ENCODE measurements at regions not wholly inside any gene's neighbourhood (a gene's known extent, or its start where the extent isn't known, plus 50 kb on each side); places are given as distances from the start of the nearest gene placed in this dataset.
"Not testable (repeated sequence)": the region's sequence is repeated elsewhere in the genome, so short reads cannot be mapped to it uniquely, and the experiment has no call there.

DNA sequence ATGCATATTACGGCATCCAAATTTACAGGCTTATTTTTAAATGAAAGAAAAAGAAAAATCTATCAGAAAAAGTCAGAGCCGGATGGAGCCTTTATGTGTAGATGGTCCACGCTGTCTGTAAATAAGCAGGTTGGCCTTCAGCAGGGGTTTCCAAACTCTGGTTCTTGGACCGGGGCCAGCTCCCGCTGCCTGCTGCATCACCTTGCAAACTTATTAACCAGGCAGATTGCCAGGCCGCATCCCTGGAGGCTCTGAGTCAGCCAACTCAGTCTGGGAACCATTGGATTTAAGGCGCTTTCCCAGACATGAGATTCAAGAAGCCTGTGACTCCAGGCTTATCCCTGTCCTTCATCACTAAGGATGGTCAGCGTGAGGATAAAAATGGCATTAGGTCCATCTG is 212.4 kb downstream of the OPA1 start:
- DNase-seq: no peak

DNA sequence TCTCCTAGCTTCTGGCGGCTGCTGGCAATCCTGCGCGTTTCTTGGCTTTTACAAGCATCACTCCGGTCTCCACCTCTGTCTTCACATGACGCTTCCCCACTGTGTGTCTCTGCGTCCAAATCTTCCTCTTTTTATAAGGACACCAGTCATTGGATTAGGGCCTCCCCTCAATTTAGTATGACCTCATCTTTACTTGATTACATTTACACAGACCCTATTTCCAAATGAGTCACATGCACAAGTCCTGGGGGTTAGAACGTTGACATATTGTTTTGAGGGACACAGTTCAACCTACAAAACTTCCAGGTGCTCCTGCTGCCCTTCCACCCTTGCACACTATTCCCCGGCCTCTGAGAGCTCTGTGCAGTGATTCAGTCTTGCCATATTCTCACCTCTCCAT is 215.3 kb downstream of the OPA1 start:
- DNase-seq: no peak

DNA sequence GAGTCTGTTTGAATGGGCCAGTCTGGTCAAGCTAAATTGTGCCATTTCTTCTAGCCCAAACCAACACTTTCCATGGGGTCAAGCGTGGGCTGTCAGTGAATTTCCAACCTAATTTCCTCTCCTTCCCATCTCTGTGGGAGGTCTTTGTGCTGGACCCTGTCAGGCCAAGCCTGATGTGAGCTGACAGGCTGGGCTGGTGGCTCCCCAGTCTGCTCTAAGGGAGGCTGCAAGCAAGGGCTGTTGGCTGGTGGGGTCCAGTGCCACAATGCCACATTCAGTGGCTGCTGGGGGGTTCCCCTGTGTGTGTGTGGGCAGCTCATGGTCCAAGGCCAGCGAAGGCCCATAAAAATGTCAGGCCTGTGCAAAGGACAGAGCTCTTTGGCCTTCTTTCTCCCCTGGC is 216.1 kb downstream of the OPA1 start:
- no peak for DNase-seq

DNA sequence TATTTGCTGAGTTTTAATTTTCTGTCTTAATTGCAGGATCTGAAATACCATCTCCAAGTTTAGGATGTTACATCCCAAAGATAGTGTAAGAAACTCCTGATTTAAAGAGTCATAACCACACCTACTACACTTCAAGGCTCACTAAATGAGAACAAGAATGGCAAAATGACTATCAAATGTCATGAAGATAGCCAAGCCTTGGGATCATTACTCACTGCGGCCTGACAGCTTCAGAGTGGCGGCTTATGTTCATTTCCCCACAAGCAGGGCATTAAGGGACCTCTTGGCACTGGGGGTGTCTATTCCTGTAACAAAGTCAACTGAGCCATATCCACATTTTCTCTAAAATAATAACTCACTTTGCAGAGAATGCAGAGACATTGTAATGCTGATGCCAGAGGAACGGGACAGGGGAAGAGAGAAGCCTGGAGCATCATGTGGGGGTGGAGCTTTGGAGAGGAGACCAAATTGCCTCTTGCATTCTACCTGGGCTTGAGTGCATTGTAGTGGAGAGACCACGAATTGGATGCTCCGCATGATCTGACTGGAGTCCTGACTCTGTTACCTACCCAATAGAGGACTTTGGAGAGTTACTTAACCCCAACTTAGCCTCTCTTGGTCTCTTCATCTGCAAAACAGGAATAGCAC is 219.2 kb downstream of the OPA1 start:
- DNase-seq: no peak

GRCh38 chr3:193812791-193813500 is 219.9 kb downstream of the OPA1 start:
- DNase-seq: no peak

DNA sequence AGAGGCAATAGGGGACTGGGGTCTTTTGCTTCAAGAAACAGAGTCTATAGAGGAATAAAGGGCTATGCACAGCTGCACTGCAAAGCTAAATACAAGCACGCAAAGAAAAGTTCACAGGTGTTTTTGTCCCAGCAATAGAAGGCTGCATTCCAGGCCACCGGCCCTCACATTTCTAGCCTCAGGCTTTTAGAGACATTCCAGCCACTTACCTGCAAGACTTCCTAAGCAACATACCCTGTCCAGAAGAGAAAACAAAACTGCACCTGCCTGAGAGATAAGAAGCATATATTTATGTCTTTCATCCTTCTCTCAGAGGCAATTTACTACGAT is 220.5 kb downstream of the OPA1 start:
- DNase-seq: no peak

DNA sequence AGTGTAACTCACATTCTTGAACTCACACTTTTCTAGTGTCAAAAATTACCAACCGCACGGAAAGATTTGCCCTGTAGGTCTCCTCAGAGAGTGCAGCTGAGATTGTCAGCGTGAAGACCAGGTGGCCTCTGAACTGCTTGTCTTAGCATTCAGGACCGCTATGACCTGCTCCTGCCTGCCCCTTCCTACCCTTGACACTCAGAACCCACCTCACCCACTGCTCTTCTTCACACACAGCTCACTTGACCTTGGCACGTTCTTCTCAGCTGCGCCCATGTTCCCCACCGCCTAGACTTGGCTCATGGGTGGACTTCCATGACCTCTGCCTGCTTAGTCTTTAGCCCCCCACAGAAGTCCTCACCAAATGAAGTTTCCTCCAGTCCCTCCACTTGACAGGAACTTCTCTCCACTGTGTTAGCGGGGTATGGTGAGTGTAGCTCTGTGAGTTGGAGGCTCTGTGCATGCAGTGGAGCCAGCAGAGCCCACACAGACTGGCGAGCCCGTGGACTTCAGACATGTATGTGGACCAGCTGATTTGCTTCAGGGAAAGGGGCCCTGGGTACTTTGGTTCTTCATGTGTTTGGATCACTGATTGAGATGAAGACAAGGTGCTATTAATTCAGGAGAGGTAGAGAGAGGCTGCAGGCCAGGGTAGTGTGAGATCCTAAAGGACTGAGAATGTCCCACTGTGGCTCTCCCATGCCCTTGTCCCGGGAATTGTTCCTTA is 221.3 kb downstream of the OPA1 start:
- DNase-seq: no peak

GRCh38 chr3:193815246-193816027 is 222.4 kb downstream of the OPA1 start:
- no peak for DNase-seq

DNA sequence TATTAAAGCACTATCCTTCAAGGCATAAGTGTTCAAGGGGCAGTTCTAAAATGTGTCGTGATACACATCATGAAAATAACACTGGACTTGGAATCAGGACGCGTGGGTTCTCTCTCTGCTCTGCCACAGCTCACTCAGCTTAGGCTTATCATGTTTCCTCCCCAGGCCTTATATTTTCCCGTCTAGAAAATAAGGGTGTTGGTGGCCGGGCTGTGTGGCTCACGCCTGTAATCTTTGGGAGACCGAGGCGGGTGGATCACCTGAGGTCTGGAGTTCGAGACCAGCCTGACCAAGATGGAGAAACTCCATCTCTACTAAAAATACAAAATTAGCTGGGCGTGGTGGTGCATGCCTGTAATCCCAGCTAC is 223.0 kb downstream of the OPA1 start:
- DNase-seq: no peak

DNA sequence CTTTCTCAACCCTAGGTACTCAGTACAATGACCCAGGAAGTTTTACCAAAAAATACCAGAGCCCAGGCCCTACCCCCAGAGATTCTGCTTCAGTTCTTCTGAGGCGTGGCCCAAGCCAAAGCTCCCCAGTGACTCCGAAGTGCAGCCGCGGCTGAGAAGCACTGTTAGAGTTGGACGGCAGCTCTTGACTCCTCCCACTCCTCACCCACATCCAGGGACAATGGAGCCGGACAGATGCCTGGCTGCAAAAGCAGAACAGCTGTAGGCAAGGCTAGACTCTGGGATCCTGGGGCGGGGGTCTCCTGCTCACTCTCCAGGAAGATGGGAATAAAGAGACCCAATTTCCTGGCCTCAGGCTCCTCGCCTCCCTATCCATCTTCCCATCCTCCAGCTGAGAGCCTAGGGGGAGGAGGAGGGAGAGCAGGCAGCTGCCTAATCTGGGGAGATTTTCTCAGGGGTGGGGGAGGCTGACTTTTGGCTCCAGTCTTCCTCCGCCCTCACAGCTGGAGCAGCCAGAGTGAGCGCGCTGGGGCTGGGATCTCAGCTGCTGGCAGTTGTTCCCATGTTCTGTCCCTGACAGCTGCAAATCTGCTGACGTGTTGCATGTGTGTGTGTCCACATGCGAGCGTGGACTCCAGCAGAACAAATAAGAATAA is 223.8 kb downstream of the OPA1 start:
- no peak for DNase-seq

DNA sequence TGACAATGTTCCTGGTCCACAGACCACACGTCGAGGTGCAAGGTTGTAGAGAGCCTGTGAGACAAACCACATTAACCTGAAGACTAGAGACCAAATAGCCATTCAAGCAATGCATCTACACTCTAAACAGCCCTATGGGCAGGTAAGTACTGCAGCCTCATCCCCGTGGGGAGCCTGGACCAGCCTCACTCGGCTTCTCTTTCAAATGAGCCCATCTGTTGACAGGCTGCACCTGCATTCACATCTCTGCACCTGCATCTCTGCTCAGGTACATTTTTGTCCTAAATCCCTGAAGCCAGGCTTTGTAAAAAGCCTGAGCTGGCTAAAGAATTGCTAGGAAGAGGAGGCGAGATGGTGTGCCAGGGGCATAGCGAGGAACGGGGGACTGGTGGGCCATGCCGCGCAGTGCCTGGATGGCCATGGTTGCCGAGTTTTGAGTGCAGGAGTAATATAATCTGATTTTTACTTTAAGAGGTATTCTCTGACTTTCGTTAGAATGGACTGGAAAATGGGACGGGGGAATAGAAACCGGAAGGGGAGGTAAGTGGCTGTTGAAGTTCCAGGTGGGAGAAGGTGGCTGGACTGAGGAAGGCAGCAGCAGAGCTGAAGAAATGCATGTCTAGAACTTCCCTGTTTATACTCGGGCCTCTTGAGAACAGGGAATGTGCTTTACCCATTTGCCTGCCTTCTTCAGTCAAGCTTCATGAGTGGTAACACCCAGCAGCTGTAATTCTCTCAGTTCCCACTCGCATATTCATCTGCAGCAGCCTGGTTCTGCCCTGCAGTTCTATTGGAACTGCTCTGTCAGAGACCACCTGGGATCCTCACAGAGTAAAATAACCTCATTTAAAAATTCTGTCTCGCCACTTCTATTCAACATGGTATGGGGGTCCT is 226.4 kb downstream of the OPA1 start:
- DNase-seq: no peak

DNA sequence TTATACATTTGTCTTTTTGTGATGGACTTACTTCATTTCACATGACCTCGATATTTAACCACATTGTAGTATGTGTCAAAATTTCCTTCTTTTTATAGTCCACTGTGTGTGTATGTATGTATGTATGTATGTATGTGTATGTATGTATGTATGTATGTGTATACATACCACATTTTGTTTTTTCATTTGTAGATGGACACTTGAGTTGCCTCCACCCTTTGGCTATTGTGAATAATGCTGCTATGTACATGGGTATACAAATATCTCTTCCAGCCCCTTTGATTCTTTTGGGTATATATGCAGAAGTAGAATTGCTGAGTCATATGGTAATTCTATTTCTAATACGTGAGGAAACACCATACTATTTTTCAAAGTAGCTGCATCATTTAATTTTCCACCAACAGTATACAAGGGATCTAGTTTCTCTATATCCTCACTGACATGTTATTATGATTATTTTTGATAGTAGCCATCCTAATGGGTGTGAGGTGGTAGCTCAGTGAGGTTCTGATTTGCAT is 228.2 kb downstream of the OPA1 start:
- no peak for DNase-seq

DNA sequence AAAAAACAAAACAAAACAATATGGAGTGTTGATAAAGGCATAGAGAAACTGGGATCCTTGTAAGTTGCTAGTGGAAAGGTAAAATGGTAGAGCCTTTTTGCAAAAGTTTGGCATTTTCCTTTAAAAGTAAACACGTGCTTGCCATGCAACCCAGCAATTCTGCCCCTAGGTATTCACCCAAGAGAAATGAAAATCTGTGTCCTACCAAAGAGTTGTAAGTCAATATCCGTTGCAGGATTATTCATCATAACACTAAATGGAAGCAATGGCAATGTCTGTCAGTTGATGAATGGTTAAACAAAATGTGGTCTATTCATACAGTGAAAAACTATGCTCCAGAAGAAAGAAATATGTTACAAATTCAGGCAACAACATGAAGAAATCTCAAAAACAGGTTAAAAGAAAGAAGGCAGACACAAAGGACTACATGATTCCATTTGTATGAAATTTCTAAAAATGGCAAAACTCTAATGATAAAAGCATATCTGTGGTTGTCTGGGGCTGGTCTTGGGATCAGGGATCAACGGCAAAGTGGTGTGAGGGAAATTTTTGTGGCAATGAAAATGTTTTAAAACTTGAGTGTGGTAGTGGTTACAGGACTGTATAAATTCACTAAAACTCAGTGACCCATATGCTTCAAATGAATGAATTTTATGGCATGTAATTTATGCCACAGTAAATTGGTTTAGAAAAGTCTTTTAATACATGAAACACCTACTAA is 229.6 kb downstream of the OPA1 start:
- DNase-seq: no peak

DNA sequence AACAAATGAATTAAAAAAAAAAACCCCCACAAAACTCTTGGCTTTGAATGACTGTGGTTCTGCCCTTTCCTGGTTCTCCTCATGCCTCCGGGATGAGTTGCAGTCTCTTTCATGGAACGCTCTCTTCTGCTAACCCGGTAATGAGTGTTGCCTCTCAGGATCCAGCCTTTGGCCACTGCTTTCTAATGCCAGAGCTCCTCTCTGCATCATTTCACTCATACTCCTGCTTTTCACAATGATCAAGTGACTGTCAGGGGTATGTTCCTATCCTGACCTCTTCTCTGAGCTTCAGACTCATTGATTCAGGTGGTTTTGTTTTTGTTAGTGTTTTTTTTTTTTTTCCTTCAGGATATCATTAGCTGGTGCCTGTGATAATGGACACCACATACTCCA is 230.2 kb downstream of the OPA1 start:
- DNase-seq: not testable (repeated sequence)

- no peak for DNase-seq
These were observed 231.4 kb downstream of the OPA1 start for GRCh38 chr3:193824365-193824764.

DNA sequence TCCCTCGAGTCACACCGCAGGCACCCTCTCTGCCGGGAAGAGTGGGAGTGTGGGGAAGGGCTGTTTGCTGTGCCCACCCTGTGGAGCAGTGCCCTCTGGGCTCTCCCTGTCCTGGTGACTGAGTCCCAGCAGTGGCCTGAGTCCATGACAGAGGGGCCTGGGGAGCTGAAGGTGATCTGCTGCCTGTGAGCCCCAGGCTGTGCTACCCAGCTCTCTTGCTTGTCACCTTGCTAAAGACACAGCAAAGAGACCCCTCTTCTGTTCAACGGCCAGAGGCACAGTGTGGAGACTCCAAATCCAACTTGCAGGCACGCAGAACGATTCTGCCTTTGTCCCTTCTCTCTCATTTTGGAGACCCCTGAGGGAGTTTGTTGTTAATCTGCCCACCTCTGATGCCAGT is 232.6 kb downstream of the OPA1 start:
- DNase-seq: no peak

- DNase-seq: no peak
These were observed 233.3 kb downstream of the OPA1 start for GRCh38 chr3:193826159-193826795.

GRCh38 chr3:193827040-193827669 is 234.1 kb downstream of the OPA1 start:
- DNase-seq: no peak

DNA sequence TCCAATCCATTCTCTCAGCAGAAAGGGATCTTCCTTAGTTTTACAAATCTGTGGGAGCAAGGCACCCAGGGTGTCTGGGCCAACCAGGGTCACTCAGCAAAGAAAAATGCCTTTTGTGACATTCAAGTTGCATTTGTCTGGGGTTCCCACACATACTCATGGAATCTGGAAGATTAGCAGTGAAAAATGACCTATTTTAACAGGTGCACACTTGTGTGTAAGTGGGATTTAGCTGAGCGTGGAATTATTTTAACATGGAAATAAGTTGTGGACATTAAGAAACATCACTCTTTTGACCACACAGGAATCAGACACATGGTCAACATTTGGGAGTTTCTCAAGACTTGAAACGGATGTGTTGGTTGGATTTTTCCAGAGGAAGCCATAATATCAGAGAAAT is 234.9 kb downstream of the OPA1 start:
- DNase-seq: no peak

DNA sequence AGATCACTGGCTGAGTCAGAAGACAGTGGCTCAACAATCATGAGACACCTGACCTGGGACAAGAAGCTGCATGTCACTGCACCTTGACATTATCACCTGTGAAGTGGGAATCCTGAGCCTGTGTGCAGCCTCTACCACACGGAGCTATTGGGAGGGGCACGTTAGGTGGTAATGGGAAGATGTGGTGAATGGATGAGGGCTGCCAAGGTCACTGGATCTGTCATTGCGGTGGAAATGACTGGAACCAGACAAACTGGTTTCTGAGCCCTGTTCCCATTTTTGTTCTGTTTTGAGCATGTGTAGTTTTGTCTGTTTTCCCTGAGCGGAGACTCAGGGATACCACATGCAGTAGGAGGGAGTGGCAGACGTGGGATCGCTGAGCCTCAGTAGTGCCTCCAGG is 235.5 kb downstream of the OPA1 start:
- DNase-seq: no peak
